Activated T-cell treated with anti-CD3 and anti-CD28 coated beads for 4 hours (primary cell): ENCODE measurements at regions not wholly inside any gene's neighbourhood (a gene's known extent, or its start where the extent isn't known, plus 50 kb on each side); places are given as distances from the start of the nearest gene placed in this dataset.
"Not testable (repeated sequence)": the region's sequence is repeated elsewhere in the genome, so short reads cannot be mapped to it uniquely, and the experiment has no call there.

Experiments used
- DNase-seq: peaks from one replicate; pipeline ENCODE4 v3.0.0-alpha.2; 2020

DNA sequence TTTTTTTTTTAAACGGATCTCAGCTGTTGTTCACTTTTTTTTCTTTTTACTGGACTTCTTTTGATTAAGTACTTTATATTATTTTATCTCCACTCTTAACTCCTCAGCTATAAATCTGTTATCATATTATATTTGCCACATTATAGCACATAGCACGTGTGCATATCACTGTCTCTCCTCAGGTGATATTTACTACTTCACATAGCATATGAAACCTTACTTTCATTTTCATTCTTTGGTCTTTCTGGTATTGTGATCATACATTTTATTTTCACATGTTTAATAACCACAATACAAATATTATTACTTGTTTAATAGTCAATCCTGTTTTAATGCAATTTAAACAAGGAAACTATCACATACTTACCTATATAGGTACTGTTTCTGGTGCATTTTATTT, 993.1 kb upstream of the TMEFF2 start:
- no peak for DNase-seq

DNA sequence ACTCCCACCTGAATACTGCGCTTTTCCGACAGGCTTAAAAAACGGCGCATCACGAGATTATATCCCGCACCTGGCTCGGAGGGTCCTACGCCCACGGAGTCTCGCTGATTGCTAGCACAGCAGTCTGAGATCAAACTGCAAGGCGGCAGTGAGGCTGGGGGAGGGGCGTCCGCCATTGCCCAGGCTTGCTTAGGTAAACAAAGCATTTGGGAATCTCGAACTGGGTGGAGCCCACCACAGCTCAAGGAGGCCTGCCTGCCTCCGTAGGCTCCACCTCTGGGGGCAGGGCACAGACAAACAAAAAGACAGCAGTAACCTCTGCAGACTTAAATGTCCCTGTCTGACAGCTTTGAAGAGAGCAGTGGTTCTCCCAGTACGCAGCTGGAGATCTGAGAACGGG, 976.2 kb upstream of the TMEFF2 start:
- DNase-seq, result not testable (repeated sequence)

DNA sequence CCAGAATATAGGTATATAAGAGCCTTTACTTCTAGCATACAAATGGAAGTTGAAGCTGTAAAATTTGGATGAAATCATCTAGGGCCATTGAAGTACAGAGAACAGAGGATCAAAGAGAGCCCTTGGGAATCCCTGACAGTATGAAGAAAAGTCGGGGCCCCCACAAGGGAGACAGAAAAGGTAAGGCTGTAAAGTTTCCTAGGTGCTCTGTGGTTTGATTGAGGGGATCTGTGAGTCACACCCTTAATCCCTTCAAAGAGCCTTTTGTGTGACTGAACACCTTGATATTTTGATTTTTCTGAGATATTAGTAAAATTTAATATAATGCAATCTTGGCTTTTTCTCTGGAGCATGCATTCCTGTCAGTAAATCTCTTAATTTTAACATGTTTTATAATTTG, 961.7 kb upstream of the TMEFF2 start:
- DNase-seq, result no peak

DNA sequence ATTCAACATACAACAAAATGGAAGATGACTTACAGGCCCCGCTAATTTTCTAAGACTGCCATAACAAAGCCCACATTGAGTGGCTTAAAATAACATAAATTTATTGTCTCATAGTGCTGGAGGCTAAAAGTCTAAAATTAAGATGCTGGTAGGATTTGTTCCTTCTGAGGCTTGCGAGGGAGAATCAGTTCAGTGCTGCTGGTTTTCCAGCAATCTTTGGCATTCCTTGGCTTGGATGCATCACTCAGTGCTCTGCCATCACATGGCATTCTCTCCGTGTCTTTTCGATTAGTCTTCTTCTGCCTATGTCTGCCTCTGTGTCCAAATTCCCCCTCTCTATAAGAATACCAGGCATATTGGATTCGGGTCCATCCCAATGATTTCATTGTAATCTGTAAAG, 959.3 kb upstream of the TMEFF2 start:
- no peak for DNase-seq

DNA sequence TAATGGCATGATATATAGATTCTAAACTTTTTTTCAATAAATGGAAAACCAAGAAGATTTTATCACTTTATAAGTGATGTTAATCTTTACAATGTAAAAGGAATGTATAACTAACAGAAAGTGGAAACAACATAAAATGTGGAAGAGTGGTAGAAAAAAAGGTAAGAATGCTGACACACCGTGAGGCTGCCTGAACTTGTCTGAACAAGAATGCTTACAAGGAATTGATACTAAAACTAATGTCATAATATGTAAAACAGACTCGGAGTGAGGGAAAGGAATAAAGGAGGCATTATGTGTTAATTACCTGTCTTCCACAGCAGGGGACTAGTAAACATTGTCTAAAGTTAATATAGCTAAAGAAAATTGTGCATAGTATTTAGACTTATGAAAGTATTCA, 958.8 kb upstream of the TMEFF2 start:
- DNase-seq, result no peak

DNA sequence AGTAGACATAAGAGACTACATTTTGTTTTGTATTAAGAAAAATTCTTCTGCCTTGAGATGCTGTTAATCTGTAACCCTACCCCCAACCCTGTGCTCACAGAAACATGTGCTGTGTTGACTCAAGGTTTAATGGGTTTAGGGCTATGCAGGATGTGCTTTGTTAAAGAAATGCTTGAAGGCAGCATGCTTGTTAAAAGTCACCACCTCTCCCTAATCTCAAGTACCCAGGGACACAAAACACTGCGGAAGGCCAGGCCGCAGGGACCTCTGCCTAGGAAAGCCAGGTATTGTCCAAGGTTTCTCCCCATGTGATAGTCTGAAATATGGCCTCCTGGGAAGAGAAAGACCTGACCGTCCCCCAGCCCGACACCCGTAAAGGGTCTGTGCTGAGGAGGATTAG, 947.7 kb upstream of the TMEFF2 start:
- DNase-seq, result not testable (repeated sequence)

DNA sequence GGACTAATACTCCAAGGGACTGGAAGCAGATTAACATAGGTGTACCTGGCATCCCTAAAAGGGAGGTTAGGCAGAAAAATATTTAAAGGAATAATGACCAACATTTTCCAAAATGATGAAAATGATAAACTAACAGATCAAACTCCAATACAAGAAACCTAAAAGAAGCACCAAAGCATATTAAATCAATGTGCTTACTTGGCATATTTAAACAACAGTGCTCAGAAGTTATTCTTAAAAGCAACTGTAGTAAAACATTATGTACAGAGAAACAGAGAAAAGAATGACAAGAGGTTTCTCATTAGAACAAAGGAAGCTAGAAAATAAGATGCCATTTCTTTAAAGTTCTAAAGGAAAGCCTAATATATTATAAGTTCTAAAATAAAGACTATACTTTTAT, 947.3 kb upstream of the TMEFF2 start:
- DNase-seq, result no peak

DNA sequence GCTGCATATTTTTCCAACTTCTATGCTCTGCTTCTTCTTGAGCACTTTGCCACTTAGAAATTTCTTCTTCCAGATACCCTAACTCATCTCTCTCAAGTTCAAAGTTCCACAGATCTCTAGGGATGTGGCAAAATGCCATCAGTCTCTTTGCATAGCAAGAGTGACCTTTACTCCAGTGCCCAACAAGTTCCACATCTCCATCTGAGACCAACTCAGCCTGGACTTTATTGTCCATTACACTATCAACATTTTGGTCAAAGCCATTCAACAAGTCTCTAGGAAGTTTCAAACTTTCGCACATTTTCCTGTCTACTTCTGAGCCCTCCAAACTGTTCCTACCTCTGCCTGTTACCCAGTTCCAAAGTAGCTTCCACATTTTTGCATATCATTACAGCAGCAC, 946.2 kb upstream of the TMEFF2 start:
- DNase-seq, result not testable (repeated sequence)

DNA sequence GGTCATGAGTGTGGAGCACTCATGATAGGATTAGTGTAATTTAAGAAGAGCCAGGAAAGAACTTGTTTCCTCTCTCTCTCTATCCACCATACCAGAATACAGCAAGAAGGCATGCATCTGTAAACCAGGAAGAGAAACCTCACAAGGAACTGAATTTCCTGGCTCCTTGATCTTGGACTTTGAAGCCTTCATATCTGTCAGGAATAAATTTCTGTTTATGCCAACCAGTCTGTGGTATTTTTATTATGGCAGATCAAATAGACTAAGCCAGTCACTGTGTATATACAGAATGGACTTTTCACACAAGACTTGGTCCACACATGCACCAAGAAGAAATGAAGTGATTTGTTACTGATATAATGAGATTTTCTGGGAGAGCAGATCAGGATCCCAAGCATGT, 930.1 kb upstream of the TMEFF2 start:
- no peak for DNase-seq

DNA sequence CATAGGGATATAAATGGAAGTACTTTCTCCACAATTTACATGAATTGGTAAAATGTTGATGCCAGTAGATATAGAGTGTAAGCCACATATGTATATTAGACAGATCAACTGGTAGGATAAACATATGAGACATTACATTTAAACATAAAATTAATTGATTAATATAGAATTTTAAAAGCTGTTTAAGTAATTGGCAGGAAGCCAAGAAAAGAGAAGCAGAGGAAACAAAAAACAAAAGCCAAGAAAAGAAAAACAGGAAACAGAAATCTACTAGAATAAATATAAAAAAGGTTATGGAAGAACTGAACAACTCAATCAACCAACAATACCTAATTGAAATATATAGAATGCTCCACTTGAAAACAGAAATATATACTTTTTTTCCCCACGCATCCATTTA, 920.1 kb upstream of the TMEFF2 start:
- no peak for DNase-seq

DNA sequence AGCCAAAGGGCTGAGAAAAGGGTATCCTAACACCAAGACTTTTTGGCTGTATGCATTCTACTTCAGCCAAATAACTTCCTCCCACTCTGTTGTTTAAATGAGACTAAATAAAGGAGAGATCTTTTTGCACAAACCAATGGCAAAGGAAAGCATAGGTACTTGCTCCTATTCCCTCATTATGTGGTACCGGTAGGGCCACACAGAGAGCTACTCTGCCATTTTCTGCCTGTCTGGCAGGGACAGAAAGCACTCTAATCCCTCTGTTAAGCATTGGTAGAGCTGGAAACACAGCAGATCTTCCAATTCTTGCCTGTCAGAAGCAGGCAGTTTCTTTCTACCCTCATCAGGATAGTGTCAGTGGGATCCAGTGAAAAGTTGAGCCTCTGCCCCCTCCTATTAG, 918.3 kb upstream of the TMEFF2 start:
- DNase-seq, result no peak

DNA sequence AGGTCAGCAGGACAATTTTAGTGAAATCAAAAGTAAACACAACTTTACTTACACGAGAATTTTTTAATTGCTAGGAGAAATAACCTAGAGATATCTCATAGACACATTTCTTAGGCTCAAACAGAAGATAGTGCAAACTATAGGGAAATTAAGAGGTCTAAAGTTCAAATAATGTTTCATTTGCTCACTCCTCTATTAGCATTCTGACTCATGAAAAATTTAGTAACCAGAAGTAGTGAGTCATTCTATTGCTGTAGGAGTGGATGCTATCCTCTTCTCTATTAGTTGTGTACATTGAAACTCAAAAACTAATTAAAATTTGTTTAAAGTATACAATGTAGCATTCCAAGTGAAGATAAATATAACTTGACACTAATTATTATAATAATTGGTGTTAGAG, 908.3 kb upstream of the TMEFF2 start:
- no peak for DNase-seq

DNA sequence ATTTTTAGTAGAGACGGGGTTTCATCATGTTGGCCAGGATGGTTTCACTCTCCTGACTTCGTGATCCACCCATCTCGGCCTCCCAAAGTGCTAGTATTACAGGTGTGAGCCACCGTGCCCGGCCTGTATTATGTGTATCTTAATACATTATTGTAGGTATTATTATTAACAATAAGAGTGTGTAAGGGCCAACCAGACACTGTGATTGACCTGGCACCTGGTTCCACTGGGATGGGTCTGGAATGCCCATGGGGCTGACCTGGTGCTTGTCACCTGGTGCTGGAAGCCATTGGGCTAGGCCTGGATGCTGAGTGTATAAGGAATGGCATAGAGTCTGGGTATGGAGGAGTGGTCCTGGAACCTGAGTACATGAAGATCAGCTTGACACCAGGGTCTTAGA, 906.9 kb upstream of the TMEFF2 start:
- no peak for DNase-seq

DNA sequence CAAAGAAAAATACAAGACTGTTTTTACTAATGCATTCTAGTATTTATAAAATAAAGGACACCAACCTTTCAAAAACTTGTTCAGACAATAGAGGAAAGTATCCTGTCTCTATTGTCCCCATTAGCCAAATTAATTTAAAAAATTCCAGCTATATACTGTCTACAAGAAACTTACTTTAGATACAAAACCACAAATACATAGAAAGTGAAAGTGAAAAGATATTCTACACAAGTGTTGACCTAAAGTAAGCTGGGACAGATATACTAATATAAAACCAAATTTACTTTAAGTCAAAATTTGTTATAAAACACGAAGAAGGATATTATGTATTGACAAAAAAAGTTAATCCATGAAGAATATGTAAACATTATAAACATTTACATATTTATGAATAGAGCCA, 893.3 kb upstream of the TMEFF2 start:
- no peak for DNase-seq

DNA sequence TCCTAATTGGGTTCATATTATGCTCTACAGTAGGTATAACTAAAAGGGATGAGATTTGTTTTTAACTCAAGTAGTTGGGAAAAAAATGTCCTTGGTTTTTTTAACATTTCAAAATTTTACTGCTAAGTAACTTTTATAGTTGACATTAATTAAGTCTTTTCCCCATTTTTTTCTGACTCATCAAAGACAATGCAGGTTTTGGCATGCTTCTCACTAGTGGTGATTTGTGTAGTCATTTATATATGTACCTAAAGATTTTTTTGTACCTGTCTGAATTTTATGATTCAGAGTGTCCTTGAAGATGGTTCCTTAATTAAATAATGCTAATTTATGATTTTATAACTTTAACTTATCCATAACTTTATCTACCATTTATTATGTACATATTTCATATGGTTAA, 882.3 kb upstream of the TMEFF2 start:
- no peak for DNase-seq

DNA sequence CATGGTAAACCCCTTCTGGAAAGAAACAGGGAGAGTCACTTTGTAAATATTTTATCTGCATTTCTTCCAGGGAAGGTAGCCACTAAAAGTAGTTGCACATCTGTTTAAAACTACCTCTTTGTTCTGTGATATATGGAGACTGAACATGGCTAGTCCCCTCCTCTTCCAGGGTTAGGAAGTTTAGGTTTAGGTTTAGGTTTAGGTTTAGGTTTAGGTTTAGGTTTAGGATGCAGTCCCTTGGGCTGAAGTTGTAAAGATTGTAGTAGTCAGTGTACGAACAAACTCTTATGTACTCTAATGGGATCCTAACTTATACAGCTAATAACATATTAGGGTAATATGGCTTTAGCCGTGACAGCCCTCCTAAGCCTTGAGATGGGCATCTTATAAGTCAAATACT, 880.2 kb upstream of the TMEFF2 start:
- no peak for DNase-seq

DNA sequence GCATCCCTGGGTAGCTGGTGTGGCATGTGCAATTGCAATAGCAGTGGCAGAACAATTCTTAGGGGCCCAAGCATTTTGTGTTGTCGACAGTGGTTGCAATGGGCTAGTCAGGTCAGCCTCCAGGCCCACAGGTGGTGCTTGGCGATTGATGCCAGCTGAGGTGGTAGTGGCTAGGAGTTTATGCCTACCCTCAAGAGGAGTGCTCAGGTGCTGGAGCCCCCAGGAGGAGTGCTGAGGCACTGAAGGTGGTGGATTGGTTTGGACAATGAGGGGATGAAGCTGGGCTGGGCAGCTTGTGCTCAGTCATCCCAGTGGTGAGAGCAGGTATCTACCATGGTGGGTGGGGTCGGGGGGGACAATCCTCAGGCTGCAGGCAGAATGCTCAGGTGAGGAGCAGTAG, 877.9 kb upstream of the TMEFF2 start:
- DNase-seq, result no peak

DNA sequence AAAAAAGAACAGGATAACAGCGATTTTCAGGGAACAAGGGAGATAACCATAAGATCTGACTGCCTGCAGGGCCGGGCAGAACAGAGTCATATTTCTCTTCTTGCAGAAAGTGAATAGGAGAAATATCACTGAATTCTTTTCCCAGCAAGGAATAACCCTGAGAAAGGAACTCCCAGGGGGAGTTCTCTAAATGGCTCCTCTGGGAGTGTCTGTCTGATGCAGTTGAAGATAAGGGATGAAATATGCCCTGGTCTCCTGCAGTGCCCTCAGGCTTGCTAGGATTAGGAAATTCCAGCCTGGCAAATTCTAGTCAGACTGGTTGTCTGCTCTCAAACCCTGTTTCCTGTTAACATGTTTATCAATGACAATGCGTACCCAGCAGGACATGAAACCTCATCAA, 830.8 kb upstream of the TMEFF2 start:
- DNase-seq, result not testable (repeated sequence)

DNA sequence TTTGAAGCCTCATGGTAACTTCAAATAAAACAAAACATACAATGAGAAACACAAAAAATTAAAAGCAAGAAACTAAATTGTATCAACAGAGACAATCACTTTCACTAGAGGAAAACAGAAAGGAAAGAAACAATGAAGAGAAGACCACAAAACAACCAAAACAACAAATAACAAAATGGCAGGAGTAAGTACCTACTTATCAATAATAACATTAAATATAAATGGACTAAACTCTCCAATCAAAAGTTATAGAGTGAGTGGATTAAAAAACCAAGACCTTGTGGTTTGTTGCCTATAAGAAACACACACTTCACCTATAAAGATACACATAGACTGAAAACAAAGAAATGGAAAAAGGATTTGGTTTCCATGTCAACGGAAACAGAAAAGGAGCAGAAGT, 830.1 kb upstream of the TMEFF2 start:
- no peak for DNase-seq

DNA sequence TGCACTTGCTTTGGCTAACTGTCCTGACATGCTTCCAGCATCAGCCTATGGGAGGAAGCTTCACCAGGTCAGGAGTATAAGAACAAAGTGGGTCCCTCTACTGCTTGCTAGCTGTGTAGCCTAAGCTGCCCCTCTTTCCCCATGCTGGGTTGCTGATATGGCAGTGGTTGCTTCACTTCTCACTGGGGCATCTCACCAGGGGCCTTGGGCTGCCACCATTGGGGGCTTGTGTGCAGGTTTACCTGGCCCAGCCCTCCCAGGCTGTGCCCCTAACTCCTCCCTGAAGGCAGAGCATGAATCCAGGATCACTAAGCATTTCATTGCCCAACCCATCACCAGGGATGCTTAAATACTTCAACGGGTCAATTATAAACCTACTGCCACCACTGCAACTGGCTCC, 817.1 kb upstream of the TMEFF2 start:
- no peak for DNase-seq

DNA sequence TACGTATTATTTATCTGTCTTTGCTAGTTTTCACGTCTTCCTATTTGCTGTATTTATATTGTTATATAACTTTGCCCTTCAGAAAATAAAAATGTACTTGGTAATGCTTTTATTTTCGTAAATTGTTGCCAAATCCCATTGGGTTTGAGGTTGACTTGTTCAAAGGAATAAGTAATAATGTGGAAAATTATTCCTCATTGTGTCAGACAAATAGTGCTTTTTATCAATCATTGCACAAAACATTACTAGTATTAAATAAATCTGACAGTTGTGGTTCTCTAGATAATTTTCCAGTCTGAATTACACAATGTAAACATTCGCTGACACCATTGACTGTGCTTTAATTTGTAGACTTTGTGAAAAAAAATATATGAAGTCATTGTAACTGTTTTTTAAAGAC, 798.3 kb upstream of the TMEFF2 start:
- DNase-seq, result no peak

DNA sequence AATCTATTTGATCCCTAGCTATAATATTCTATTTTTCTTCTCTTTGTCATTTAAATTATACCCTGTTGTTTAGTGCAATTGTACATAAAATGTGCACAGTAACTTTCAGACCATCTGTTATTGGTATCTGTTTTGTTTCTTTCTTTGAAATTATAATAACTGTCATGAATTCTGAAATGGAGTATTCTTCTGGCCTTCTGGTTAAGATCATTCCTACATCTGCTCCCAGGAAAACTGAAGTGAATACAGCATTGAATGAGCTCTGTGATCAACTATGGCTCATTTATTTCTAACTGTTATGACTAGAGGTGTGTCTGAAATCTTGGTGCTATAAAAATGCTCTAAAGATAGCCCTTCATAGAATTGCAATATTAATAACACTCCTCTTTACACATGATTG, 788.4 kb upstream of the TMEFF2 start:
- DNase-seq, result no peak

DNA sequence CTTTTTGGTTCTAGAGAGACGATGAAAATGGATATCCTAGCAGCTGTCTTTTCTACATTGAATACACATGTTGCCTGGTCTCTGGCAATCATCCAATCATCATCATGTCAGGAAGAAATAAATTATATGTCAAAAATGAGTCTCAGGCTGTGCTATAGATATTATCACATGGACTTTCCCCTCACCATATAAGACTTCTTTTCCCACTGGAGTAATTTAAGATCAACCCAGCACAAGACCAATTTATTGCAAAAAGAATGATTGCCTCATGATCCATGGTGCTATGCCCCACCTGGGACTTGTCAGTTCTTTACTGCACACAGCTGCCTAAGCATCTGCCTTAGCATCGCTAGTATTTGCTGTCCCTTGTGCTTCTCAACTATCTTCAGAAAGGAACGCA, 783.7 kb upstream of the TMEFF2 start:
- DNase-seq, result no peak

DNA sequence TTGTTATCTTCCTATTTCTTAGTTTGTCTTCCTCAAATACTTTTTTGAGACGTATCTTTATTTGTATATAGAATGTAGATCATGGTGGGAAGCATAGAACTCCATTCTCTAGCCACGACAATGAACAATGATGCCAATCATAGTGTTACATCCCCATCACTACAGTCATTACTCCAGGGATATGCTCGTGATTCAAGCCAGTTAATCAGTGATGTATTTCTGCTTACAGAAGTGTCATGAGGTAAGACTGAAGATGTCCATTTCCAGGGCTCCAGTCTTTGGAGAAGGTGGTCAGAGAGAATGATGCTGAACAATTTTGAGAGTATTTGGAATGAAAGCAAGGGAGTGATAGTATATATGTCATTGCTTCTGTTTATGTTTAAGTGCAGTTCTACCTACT, 777.2 kb upstream of the TMEFF2 start:
- no peak for DNase-seq

DNA sequence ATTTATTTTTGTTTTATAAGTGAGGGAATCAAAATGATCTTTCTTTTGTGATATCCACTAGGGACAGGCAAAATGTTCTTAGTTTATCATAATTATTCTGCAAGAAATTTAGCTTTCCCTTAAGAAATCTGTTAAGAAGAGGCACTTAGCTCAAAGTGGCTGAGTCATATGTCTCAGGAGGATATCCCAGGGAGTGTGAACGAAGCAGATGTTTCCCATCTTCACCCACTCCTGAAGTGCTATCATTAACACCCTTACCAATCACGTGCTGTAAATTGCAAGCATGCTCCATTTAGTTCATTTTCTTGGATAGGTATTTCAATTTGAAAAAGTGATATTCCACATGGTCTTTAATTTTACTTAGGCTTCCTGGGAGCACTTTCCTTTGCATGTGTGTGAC, 774.3 kb upstream of the TMEFF2 start:
- no peak for DNase-seq

DNA sequence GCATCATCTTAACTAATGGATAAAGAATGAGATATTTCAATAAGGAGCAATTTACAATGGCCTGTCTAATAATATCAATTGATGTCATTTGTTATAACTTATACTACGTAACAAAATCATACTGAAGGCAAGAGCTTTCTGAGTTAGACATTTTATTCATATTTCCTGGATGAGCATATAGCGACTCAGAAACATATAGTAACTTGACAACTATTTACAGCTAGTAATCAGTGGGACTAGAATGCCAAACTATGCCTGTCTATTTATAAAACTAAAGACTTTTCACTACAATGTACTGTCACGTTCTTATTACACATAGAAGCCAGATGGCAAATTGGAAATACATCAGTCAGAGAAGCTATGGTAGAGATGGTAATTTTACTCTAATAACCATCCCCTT, 766.2 kb upstream of the TMEFF2 start:
- DNase-seq, result no peak
